ENCODE measurements at regions not wholly inside any gene's neighbourhood (a gene's known extent, or its start where the extent isn't known, plus 50 kb on each side); places are given as distances from the start of the nearest gene placed in this dataset.

GRCh38 chr5:62005551-62005950 lies 300.5 kb upstream of the KIF2A start:
- Histone ChIP-seq H3K27ac (no peak overlapping the region), H3K9me3 (0 out of 3 replicates have a peak, but pooled peaks cover 2% of the 10 kb centered on the region), H3K4me2 (no peak overlapping the region), H3K4me3 (no peak overlapping the region), H3K4me1 (no peaks in the 10 kb centered on the region)
- TF ChIP-seq, protein P1, sequence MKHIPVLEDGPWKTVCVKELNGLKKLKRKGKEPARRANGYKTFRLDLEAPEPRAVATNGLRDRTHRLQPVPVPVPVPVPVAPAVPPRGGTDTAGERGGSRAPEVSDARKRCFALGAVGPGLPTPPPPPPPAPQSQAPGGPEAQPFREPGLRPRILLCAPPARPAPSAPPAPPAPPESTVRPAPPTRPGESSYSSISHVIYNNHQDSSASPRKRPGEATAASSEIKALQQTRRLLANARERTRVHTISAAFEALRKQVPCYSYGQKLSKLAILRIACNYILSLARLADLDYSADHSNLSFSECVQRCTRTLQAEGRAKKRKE (CRISPR knock-in tag; IDR thresholded peaks at IDR 0.05; ENCODE audit: low read depth), result no peak
- TF ChIP-seq, protein P2, sequence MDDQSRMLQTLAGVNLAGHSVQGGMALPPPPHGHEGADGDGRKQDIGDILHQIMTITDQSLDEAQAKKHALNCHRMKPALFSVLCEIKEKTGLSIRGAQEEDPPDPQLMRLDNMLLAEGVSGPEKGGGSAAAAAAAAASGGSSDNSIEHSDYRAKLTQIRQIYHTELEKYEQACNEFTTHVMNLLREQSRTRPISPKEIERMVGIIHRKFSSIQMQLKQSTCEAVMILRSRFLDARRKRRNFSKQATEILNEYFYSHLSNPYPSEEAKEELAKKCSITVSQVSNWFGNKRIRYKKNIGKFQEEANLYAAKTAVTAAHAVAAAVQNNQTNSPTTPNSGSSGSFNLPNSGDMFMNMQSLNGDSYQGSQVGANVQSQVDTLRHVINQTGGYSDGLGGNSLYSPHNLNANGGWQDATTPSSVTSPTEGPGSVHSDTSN (IDR thresholded peaks at IDR 0.05), result no peak
- TF ChIP-seq MYC (IDR thresholded peaks at IDR 0.05; ENCODE audit: borderline replicate concordance, low read length) (no peak), HDAC2 (IDR thresholded peaks at IDR 0.05) (no peak), BCL3 (IDR thresholded peaks at IDR 0.05) (no peak), MAZ (IDR thresholded peaks at IDR 0.05; ENCODE audit: borderline replicate concordance, low read depth, low read length) (no peak), RARB (CRISPR knock-in tag; IDR thresholded peaks at IDR 0.05) (no peak), PHF8 (IDR thresholded peaks at IDR 0.05; ENCODE audit: borderline replicate concordance, low read depth) (no peak), ELK1 (IDR thresholded peaks at IDR 0.05; ENCODE audit: low read depth, low read length) (no peak), RCOR1 (IDR thresholded peaks at IDR 0.05; ENCODE audit: low read depth, low read length) (no peak), RAD21 (conservative IDR thresholded peaks at IDR 0.05 in 1 of 2, IDR thresholded peaks at IDR 0.05 in 1 of 2) (no peak), ZFP36 (IDR thresholded peaks at IDR 0.05; ENCODE audit: borderline replicate concordance, partially characterized antibody) (no peak), CBX8 (IDR thresholded peaks at IDR 0.05) (no peak), CEBPB (IDR thresholded peaks at IDR 0.05) (no peak), FOSL2 (IDR thresholded peaks at IDR 0.05) (no peak), FOSL2 (CRISPR knock-in tag; IDR thresholded peaks at IDR 0.05) (no peak)
- TF ChIP-seq, protein P3, sequence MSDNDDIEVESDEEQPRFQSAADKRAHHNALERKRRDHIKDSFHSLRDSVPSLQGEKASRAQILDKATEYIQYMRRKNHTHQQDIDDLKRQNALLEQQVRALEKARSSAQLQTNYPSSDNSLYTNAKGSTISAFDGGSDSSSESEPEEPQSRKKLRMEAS (IDR thresholded peaks at IDR 0.05), result no peak
- ChIA-PET POLR2A (no interaction called here), CTCF (no interaction called here)
- DNase-seq (ENCODE audit: low read depth in 1 of 2, low spot score in 1 of 2) (no peak), FAIRE-seq (no peak), ATAC-seq (no peak)
- WGBS (ENCODE audit: missing lambda C conversion rate), result 2% methylated on average over 2 of the region's 2 CpGs

DNA sequence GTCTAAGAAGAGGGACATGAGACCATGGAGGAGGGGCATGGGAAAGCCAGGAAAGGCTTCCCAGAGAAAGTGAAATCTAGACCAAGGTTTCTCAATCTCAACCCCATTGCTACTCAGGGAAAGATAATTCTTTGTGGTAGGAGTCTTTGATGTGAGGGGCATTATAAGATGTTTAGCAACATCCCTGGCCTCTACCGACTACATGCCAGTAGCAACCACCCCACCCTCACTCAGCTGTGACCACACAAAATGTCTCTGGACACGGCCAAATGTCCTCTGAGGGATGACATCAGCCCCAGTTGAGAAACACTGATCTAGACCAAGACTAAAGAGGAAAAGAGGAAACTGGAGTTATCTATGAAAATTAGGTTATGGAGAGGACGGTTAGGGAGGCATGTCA lies 298.5 kb upstream of the KIF2A start:
- H3K4me1 ChIP-seq, result no peaks in the 10 kb centered on the region
- no peak overlapping the region for H3K27ac ChIP-seq
- CTCF ChIA-PET, result no interaction called here
- no peak for DNase-seq (ENCODE audit: low read depth in 1 of 2, low spot score in 1 of 2)
- no peak overlapping the region for H3K4me3 ChIP-seq
- POLR2A ChIA-PET, result no interaction called here
- no peak for FAIRE-seq
- no peak for ATAC-seq
- H3K9me3 ChIP-seq, result 0 out of 3 replicates have a peak, but pooled peaks cover 2% of the 10 kb centered on the region
- H3K4me2 ChIP-seq, result no peak overlapping the region
- WGBS (ENCODE audit: missing lambda C conversion rate), result 22% methylated on average over 3 of the region's 3 CpGs
- TF ChIP-seq NPAS2 (CRISPR knock-in tag; IDR thresholded peaks at IDR 0.05; ENCODE audit: borderline replicate concordance) (no peak), CBX8 (IDR thresholded peaks at IDR 0.05) (no peak), PHF8 (IDR thresholded peaks at IDR 0.05; ENCODE audit: borderline replicate concordance, low read depth) (no peak), BHLHE40 (IDR thresholded peaks at IDR 0.05; ENCODE audit: low read depth, low read length) (no peak), REST (IDR thresholded peaks at IDR 0.05) (no peak), RCOR1 (IDR thresholded peaks at IDR 0.05; ENCODE audit: low read depth, low read length) (no peak), EP300 (IDR thresholded peaks at IDR 0.05) (no peak), ZFP36 (IDR thresholded peaks at IDR 0.05; ENCODE audit: borderline replicate concordance, partially characterized antibody) (no peak), ESRRA (IDR thresholded peaks at IDR 0.05; ENCODE audit: borderline replicate concordance, low read length) (no peak), HOXB13 (CRISPR knock-in tag; IDR thresholded peaks at IDR 0.05; ENCODE audit: low read depth) (no peak), GATA3 (IDR thresholded peaks at IDR 0.05; ENCODE audit: borderline replicate concordance) (no peak), CEBPB (IDR thresholded peaks at IDR 0.05) (no peak)
- TF ChIP-seq, protein P4, sequence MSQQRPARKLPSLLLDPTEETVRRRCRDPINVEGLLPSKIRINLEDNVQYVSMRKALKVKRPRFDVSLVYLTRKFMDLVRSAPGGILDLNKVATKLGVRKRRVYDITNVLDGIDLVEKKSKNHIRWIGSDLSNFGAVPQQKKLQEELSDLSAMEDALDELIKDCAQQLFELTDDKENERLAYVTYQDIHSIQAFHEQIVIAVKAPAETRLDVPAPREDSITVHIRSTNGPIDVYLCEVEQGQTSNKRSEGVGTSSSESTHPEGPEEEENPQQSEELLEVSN (IDR thresholded peaks at IDR 0.05; ENCODE audit: borderline replicate concordance, low read depth), result no peak
- TF ChIP-seq, protein P5, sequence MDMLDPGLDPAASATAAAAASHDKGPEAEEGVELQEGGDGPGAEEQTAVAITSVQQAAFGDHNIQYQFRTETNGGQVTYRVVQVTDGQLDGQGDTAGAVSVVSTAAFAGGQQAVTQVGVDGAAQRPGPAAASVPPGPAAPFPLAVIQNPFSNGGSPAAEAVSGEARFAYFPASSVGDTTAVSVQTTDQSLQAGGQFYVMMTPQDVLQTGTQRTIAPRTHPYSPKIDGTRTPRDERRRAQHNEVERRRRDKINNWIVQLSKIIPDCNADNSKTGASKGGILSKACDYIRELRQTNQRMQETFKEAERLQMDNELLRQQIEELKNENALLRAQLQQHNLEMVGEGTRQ (IDR thresholded peaks at IDR 0.05), result no peak
- TF ChIP-seq, protein P2 (IDR thresholded peaks at IDR 0.05), result no peak
